Osteoblast (primary cell): ENCODE measurements at regions not wholly inside any gene's neighbourhood (a gene's known extent, or its start where the extent isn't known, plus 50 kb on each side); places are given as distances from the start of the nearest gene placed in this dataset.

Experiments
- DNase-seq: peaks from one replicate; pipeline ENCODE4 v3.0.0; 2011; ENCODE audit warnings: low spot score, mixed read lengths; ENCODE audit not compliant: insufficient read length; ENCODE audit errors: missing footprints
- H2AFZ ChIP-seq: 2 replicates; pipeline ENCODE4 v1.6.0; 2011; ENCODE audit warnings: mild to moderate bottlenecking, low read length
- H3K27ac ChIP-seq: 2 replicates; pipeline ENCODE4 v1.5.1; 2011; ENCODE audit warnings: mild to moderate bottlenecking, low read depth, low read length, moderate library complexity
- H3K27me3 ChIP-seq: 2 replicates; pipeline ENCODE4 v1.6.0; 2012; ENCODE audit warnings: mild to moderate bottlenecking, control low read depth, inconsistent platforms, low read length, moderate library complexity; ENCODE audit not compliant: insufficient read depth
- H3K36me3 ChIP-seq: 2 replicates; pipeline ENCODE4 v1.5.1; 2011; ENCODE audit warnings: mild to moderate bottlenecking, low read length, control low read depth, moderate library complexity; ENCODE audit not compliant: insufficient read depth
- H3K4me1 ChIP-seq: 2 replicates; pipeline ENCODE4 v1.5.1; 2011; ENCODE audit warnings: mild to moderate bottlenecking, low read length, control low read depth, moderate library complexity; ENCODE audit not compliant: insufficient read depth
- H3K4me2 ChIP-seq: 2 replicates; pipeline ENCODE4 v1.6.0; 2011; ENCODE audit warnings: mild to moderate bottlenecking, low read length; ENCODE audit not compliant: insufficient read depth
- H3K4me3 ChIP-seq: fragments of 200-600 bp; sonication (generic); 3 replicates; pipeline ENCODE4 v1.5.1; 2012; ENCODE audit warnings: mild to moderate bottlenecking, low read length, inconsistent platforms; ENCODE audit not compliant: insufficient read depth
- H3K79me2 ChIP-seq: 2 replicates; pipeline ENCODE4 v1.6.0; 2012; ENCODE audit warnings: mild to moderate bottlenecking, low read length, control low read depth, inconsistent platforms; ENCODE audit not compliant: insufficient read depth
- H3K9me3 ChIP-seq: 2 replicates; pipeline ENCODE4 v1.5.1; 2011; ENCODE audit warnings: low read depth, low read length, control low read depth
- H4K20me1 ChIP-seq: 2 replicates; pipeline ENCODE4 v1.6.0; 2012; ENCODE audit warnings: mild to moderate bottlenecking, low read length, control low read depth; ENCODE audit not compliant: insufficient read depth
- CTCF ChIP-seq: IDR thresholded peaks from 2 replicates; pipeline ENCODE4 v1.5.1; 2011; ENCODE audit warnings: mild to moderate bottlenecking, low read depth, low read length, moderate library complexity; ENCODE audit errors: extremely low read depth

- Histone ChIP-seq H3K4me1 (no peaks in the 10 kb centered on the region), H3K27ac (no peak overlapping the region), H3K9me3 (no peaks in the 10 kb centered on the region), H3K27me3 (no peaks in the 10 kb centered on the region), H3K36me3 (no peaks in the 10 kb centered on the region), H2AFZ (no peak overlapping the region), H3K4me2 (no peak overlapping the region), H3K4me3 (no peak overlapping the region), H4K20me1 (no peaks in the 10 kb centered on the region), H3K79me2 (no peaks in the 10 kb centered on the region)
- DNase-seq = no peak
- TF ChIP-seq CTCF = no peak
Observed at GRCh38 chr4:143768007-143768591, 67.6 kb upstream of the FREM3 start.

GRCh38 chr4:143763587-143763986 lies 63.1 kb upstream of the FREM3 start:
- no peaks in the 10 kb centered on the region for H3K4me1 ChIP-seq
- H3K27me3 ChIP-seq = no peaks in the 10 kb centered on the region
- no peak for DNase-seq
- no peaks in the 10 kb centered on the region for H3K79me2 ChIP-seq
- H2AFZ ChIP-seq = no peak overlapping the region
- H3K36me3 ChIP-seq = no peaks in the 10 kb centered on the region
- H3K27ac ChIP-seq = no peak overlapping the region
- no peaks in the 10 kb centered on the region for H3K9me3 ChIP-seq
- H3K4me3 ChIP-seq = no peak overlapping the region
- H4K20me1 ChIP-seq = no peaks in the 10 kb centered on the region
- H3K4me2 ChIP-seq = no peak overlapping the region
- TF ChIP-seq CTCF = no peak

- Histone ChIP-seq H4K20me1 (no peaks in the 10 kb centered on the region), H3K27ac (no peak overlapping the region), H3K4me1 (no peaks in the 10 kb centered on the region), H3K79me2 (no peaks in the 10 kb centered on the region), H3K27me3 (no peaks in the 10 kb centered on the region), H3K9me3 (no peaks in the 10 kb centered on the region), H3K36me3 (no peaks in the 10 kb centered on the region), H3K4me2 (no peak overlapping the region), H3K4me3 (no peak overlapping the region), H2AFZ (no peak overlapping the region)
- DNase-seq = no peak
- TF ChIP-seq CTCF = no peak
Observed at GRCh38 chr4:143762511-143762910, 62.0 kb upstream of the FREM3 start.
